NCI-H1930 (cell line): ENCODE measurements at regions not wholly inside any gene's neighbourhood (a gene's known extent, or its start where the extent isn't known, plus 50 kb on each side); places are given as distances from the start of the nearest gene placed in this dataset.
"Not testable (repeated sequence)": the region's sequence is repeated elsewhere in the genome, so short reads cannot be mapped to it uniquely, and the experiment has no call there.

Source experiments
- DNase-seq, 2 experiments: peaks; one replicate each; lab custom pipeline; 2025; lab: John Stamatoyannopoulos, UW

DNA sequence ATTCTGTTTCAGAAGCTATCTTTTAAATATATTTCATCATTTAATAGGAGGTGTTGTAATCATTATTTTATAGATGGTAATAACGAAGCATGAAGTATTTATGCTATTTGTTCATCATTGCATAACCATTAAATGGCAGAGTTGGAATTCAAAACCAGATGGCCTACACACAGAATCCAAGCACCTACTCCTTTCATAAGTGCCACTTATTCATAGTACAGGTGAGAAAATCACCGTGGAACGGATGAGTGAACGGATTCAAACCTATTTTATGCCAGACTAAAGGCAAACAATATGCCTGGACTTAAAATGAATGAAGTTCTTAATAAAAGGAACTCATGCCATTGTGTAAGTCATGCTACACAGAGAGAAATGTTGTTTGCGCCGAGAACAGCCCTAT lies 397.9 kb upstream of the ADGRB3 start:
- no peak for DNase-seq

DNA sequence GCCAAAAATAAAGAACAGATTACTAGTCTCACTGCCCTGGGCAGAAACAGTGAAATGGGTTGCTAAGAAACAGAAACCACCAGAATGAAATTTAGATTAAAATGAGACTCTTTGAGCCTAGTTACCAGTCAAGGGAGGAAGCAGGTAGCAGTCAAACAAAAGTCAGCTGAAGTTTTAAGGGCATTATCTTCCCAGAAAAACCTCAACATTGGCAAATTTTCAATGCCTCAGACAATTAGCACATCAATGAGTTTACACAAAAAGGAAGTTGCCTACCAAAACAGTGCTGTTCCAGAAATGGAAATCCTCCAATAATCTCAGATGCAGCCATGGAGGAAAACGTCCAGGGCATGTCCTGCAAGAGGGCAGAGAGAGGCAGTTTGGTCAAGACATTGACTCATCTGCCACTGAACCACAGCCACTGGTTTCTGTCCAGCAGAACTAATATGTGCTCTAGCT lies 399.7 kb upstream of the ADGRB3 start:
- no peak for DNase-seq

DNA sequence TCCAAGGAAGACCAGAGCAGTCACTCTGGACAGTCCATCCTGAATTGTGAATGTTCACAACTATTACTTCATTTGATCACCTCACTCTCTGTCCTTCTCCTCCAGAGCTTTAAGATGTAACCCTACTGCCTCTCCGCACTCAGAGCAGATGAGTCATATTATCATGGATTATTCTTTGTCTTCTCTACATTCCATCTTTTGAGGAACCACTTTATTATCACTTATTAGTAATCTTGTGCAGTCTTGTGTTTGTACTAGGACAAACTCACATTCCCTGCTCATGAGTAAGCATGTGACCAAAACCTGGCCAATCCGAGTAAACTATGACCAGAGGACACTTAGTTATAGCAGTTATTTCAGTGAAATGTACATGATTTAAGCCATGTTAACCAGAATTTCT lies 401.5 kb upstream of the ADGRB3 start:
- no peak for DNase-seq

DNA sequence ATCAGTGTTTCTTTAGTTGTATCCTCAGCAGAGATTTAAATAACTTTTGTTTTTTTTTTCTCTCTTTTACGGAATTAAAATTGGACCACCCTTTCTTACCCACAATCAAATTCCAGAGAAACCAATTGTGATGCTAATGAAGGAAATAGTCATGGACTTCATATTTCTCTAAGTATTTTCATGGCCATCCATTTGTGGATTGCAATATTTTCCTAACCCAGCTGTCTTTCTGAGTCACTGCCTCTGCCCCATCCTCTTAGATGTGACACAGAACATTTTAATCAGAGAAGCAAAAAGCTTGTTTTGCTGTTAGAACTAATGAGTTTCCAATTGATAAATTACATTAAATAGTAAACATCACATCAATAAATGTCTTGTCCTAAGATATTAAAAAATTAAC lies 405.5 kb upstream of the ADGRB3 start:
- DNase-seq, result no peak

DNA sequence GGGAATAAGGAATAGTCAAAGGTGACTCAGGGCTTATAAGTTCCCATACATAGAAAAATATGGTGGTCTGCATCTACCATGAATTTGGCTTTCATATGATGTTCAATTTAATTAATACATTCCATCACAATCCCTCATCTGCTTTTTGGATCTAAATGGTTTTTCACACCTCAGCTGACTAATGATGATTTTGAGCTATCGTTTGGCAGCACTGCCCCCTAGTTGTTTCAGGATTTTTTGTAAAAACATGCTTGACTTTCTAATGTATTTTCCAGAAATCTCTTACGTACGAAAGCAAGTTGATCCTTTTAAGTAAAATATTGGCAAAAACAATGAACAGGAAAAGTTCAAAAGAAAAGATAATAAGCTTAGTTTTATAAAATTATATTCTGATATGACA lies 408.6 kb upstream of the ADGRB3 start:
- DNase-seq, result no peak

DNA sequence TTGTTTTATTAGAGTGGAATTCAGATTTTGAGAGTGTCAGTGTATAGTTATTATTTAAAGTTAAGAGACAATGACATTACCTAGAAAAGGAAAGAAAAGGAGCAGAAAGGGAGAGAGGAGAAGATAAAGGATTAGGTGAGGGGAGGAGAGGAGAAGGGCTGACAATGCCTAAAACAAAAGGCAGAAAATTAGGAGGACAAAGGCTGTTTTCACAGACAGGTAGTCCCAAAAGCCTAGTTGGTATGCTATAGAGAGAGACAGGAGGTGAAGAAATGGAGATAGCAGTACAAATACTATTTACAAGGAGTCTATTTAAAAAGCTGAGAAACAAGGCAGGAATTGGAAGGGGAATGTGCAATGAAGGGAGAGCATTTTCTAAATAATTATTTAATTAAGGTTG lies 409.4 kb upstream of the ADGRB3 start:
- no peak for DNase-seq

DNA sequence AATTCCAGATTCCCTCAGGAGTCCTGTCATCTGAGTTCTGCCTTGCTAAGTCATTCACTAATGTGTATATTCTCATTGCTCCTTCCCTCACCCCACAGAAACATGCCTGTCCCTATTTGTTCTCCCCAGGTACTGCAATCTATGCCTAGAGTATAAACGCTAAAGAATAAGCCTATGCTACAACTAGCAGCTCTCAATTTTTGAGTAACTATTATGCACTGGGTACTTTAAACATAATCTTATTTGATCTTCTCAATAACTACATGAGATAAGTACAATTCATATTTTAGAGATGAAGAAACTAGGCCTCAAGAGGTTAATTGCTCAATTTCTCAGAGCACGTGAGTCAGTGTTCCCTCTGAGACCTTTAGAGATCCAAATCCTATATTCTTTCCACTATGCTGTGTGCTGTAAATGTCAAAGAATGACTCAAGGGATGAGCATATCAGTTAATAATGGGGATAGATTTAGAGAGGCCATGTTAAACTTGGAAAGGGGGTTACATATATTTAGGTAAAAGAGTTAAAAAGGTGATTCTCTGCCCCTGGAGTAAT lies 423.8 kb upstream of the ADGRB3 start:
- no peak for DNase-seq

DNA sequence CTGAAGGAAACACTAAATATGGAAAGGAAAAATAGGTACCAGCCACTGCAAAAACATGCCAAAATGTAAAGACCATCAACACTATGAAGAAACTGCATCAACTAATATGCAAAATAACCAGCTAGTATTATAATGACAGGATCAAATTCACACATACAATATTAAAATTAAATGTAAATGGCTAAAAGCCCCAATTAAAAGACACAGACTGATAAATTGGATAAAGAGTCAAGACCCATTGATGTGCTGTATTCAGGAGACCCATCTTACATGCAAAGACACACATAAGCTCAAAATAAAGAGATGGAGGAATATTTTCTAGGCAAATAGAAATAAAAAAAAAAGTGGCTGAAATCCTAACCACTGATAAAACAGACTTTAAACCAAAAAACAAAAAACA lies 427.5 kb upstream of the ADGRB3 start:
- not testable (repeated sequence) for DNase-seq

DNA sequence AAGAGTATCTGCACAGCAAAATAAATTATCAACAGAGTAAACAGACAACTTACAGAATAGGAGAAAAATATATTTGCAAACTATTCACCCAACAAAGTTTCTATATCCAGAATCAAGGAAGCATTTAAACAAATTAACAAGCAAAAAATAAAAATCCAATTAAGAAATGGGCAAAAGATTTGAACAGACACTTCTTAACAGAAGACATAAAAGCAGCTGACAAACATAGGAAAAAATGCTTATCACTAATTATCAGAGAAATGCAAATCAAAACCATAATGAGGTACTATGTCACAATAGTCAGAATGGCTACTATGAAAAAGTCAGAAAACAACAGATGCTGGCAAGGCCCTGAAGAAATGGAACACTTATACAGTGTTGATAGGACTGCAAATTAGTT lies 434.2 kb upstream of the ADGRB3 start:
- no peak for DNase-seq

DNA sequence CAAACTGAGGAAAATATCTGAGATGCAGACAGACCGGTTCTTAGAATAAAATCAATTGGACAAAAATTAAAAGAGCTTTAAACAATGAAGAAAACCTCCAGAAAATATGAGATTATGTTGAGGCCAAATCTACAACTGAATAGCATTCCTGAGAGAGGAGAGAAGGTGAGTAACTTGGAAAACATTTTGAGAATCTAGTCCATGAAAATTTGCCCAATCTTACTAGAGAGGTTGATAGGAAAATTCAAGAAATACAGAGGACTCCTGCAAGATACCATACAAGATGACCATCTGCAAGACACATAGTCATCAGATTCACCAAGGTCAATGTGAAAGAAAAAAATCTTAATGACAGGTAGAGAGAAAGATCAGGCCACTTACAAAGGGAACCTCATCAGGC lies 437.7 kb upstream of the ADGRB3 start:
- DNase-seq, result no peak

DNA sequence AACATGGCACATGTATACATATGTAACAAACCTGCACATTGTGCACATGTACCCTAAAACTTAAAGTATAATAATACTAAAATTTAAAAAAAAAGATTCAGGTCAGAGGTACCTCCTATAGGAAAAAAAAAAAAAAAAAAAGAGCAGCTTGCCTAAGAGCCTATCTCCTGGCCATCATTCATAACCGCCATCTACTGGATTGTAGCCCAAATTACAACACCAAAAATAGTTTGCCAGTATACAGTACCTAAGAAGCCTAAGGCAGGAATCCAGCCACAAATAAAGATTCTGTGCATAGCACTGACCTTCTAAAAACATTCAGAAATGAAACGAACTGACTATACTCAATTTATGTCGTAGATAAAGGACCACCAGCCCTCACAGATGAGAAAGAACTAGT lies 438.4 kb upstream of the ADGRB3 start:
- DNase-seq, result no peak

DNA sequence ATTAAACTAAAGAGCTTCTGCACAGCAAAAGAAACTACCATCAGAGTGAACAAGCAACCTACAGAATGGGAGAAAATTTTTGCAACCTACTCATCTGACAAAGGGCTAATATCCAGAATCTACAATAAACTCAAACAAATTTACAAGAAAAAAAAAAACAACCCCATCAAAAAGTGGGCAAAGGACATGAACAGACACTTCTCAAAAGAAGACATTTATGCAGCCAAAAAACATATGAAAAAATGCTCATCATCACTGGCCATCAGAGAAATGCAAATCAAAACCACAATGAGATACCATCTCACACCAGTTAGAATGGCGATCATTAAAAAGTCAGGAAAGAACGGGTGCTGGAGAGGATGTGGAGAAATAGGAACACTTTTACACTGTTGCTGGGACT lies 439.3 kb upstream of the ADGRB3 start:
- DNase-seq, result not testable (repeated sequence)

DNA sequence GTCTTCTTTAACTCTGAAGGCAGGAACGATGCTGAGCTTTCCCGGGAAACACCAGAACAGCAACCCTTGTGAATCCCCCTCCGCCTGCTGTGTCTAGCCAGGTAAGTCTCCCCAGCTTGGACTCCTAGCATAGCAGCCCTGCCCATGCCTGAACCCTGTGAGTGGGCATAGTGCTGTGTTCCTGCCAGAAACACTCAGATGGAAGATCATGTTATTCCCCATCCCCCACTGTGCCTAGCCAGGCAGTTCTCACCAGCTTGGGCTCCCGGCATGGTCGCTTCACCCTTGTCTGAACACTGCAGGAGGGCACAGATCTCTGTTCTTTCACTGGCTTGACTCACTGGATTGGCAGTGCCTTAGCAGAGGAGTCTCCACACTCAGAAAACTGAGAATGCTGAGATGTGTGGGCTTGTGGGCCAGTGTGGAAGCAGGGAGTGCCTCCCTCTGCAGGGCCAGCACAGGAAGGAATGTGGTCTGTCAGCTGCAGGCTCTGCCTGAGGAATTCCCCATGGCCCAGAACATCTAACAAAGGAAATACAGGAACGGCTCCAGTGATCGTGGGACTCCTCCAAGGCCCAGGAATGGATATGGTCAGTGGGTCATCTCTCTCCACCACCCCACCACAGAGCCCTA lies 440.1 kb upstream of the ADGRB3 start:
- DNase-seq, result no peak

DNA sequence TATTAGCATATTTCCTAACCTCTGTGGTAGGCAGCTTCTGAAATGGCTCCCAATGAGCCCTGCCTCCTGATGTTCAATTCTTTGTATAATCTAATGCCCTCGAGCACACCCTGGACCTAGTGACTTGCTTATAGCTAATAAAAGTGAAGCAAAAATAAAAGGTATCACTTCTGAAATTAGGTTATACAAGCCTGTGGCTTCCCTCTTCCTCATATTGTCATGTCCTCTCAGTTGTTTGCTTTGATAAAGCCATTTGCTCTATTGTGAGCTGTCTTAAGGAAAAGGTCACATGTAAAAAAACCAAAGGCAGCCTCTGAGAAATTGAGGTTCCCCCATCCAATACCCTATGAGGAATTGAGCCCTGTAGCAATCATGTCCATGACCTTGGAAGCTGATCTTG lies 442.1 kb upstream of the ADGRB3 start:
- DNase-seq, result no peak

DNA sequence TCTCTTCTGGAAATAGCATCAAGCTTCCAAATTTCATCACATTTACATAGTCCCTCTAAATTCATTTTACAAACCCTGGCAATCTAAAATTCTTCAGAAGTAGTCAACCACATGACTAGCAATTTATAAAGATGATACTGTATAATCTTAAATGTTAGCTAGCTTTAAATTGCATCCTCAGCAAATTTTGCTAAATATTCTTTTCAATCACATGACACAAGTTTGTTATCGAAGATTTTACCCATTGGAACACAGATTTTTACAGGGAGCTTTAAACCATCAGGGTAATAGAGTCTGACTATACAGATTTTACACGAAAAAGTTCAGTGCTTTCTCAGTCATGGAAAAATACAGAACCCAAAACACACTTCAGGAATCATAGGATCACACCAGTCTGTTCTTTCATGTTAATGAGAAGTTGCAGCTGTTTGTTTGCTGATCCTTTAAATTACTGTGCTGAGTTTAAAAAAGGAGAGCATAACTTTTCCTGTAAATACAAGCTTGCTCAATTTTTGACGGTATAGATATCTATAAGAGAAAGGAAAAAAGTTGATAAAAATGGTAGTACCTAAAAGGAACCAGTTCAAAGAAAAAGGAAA lies 445.8 kb upstream of the ADGRB3 start:
- no peak for DNase-seq

DNA sequence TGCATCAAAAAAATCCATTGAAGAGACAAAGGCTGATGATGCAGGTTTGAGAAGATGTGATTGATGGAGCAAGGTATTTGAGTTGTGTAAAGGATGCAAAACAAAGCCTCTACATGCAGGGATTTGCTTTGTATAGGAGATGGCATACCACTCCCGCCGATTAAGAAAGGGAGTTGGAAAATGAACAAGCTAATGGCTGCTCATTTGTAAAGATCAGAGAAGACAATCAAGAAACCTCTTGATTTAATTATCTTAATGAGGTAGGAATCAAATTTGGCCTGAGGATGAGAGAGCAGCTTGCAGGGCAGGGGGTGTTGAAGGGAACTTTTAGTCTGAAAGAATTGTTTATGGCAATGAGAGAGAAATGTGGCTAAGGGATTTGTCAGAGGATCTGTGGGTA lies 448.2 kb upstream of the ADGRB3 start:
- DNase-seq, result no peak

DNA sequence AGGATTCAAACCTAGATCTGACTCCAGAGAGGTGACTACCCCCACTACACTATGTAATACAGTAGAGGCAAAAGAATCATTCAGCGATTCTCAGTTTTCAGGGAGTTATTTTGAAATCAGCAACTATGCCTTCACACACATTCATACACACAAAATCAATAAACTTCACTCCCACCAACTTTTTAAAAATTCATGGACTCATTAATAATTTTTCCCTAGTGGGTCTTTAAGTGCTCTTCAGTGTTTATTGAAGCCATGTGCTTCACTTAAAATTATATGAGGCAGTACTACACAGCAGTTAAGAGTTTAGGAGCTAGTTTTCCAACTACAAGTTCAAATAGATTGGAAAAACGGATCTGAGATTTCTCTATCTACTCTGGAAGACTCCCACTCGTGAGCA lies 452.7 kb upstream of the ADGRB3 start:
- no peak for DNase-seq

DNA sequence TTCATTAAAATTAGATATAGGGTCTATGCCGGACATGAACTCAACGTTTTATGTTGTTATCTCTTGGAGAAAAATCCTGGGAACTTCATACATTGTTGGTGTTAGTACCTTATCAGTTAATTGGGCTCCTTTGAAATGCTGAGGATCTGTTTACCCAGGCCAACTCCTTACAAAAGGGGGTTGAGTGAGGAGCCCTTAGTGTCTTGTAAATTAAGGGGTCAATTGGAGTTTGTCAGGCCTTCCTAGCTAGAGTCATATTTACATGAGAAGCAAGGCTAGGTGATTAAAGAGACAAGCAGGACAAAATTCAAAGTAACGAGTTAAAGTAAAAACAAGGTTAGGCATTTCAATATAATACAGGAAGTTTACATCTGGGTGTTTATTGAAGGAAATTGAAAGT lies 454.1 kb upstream of the ADGRB3 start:
- not testable (repeated sequence) for DNase-seq

DNA sequence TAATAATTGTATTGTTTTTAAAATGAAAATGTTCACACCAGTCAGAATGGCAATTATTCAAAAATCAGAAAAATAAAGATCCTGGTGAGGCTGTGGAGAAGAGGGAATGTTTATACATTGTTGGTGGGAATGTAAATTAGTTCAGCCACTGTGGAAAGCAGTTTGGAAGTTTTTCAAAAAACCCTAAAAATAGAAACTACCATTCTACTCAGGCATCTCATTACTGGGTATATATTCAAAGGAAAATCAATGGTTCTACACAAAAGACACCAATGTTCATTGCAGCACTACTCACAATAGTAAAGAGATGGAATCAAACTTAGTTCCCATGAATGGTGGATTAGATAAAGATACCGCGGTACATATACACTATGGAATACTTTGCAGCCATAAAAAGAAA lies 461.5 kb upstream of the ADGRB3 start:
- DNase-seq, result no peak

DNA sequence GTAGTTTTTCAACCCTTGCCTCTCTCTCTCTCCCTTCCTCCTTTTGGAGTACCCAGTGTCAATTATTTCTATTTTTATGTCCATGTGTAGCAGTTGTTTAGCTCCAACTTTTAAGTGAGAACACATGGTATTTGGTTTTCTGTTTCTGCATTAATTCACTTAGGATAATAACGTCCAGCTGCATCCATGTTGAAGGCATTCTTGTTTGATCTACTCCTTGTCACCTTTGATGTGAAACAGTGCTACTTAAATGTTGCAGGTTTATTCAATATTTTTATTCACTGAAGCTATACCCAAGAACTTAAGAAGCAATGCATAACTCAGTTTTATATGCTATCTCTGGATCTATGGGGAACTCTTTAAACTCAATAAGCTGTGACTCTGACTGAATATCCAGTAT lies 465.2 kb upstream of the ADGRB3 start:
- DNase-seq, result no peak

DNA sequence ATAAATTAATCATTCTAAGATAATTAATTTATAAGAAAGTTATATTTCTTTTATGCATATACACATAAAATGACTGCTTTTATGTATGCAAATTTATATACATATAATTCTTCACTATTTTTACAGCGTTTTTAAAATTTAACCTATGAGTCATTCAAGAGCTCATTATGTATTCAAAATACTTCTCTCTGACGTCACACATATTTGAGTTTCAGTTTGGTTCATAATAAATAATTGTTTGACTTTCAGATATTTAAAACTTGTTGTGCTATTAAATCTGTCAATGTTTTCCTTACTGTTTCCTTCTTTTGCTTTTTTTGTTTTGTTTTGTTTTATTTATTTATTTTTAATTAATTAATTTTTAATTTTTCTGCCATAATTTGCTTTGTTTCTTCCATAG lies 467.5 kb upstream of the ADGRB3 start:
- no peak for DNase-seq

DNA sequence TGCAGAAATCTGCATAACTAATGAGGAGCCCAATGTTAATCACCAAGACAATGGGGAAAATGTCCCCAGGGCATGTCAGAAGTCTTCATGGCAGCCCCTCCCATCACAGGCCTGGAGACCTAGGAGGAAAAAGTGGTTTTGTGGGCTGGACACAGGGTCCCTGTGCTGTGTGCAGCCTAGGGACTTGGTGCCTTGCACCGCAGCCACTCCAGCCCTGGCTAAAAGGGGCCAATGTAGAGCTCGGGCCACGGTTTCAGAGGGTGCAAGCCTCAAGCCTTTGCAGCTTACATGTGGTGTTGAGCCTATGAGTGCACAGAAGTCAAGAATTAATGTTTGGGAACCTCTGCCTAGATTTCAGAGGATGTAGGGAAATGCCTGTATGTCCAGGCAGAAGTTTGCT lies 474.3 kb upstream of the ADGRB3 start:
- not testable (repeated sequence) for DNase-seq

DNA sequence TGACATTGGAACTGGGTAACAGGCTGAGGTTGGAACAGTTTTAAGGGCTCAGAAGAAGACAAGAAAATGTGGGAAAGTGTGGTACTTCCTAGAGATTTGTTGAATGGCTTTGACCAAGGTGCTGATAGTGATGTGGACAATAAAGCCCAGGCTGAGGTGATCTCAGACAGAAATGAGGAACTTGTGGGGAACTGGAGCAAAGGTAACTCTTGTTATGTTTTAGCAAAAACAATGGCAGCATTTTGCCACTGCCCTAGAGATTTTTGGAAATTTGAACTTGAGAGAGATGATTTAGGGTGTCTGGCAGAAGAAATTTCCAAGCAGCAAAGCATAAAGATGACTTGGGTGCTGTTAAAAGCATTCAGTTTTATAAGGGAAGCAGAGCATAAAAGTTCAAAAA lies 474.7 kb upstream of the ADGRB3 start:
- no peak for DNase-seq

DNA sequence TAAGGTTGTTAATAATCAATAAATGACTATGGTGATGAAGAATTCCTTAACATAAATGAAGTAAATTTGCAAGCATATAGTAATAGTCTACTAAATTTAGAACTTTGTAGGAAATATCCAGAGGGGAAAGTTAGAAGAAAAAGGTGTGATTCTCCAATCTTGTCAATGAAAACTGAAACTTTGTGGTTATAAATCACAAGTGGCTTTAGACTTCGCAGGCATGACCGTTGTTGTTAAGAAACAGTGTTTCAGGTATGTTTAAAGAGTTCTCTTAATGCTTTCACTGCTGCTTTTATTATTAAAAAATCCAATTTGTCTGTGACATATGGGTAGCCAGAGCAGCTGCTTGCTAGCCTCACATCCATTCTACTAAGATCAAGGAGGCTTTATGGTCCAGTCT lies 475.6 kb upstream of the ADGRB3 start:
- DNase-seq, result no peak
